Activated T-helper 17 cell treated with anti-CD3 and anti-CD28 coated beads, Interleukin-2, amount 50 U/mL, for 72 hours (primary cell): ENCODE measurements at regions not wholly inside any gene's neighbourhood (a gene's known extent, or its start where the extent isn't known, plus 50 kb on each side); places are given as distances from the start of the nearest gene placed in this dataset.
"Not testable (repeated sequence)": the region's sequence is repeated elsewhere in the genome, so short reads cannot be mapped to it uniquely, and the experiment has no call there.

Source experiments
- ATAC-seq: fragments of 150-1000 bp; cut with Tn5 transposase; replicated peaks from 2 replicates; pipeline ENCODE4 v1.10.0; 2021; ENCODE audit warnings: mild to moderate bottlenecking, moderate library complexity
- H3K27ac Mint-ChIP-seq: one replicate; pipeline ENCODE4 v1.8.0; 2022; ENCODE audit warnings: mixed read lengths
- H3K27me3 Mint-ChIP-seq: one replicate; pipeline ENCODE4 v1.8.0; 2022; ENCODE audit warnings: mixed read lengths
- H3K36me3 Mint-ChIP-seq: one replicate; pipeline ENCODE4 v1.8.0; 2022; ENCODE audit warnings: low read depth, mild to moderate bottlenecking, mixed read lengths
- H3K4me1 Mint-ChIP-seq: one replicate; pipeline ENCODE4 v1.8.0; 2022; ENCODE audit warnings: mixed read lengths
- H3K4me3 Mint-ChIP-seq: one replicate; pipeline ENCODE4 v1.8.0; 2022; ENCODE audit warnings: mild to moderate bottlenecking, mixed read lengths
- H3K9me3 Mint-ChIP-seq: one replicate; pipeline ENCODE4 v1.8.0; 2022; ENCODE audit warnings: mixed read lengths

GRCh38 chr6:160881148-160881808 lies 110.3 kb upstream of the MAP3K4 start:
- Mint-ChIP-seq H3K4me1 (no peaks in the 10 kb centered on the region), H3K4me3 (no peak overlapping the region), H3K27me3 (peaks cover 4% of the 10 kb centered on the region), H3K9me3 (no peaks in the 10 kb centered on the region), H3K36me3 (no peaks in the 10 kb centered on the region), H3K27ac (no peak overlapping the region)
- ATAC-seq, result no peak

- no peaks in the 10 kb centered on the region for H3K4me1 Mint-ChIP-seq
- peaks cover 4% of the 10 kb centered on the region for H3K27me3 Mint-ChIP-seq
- no peaks in the 10 kb centered on the region for H3K36me3 Mint-ChIP-seq
- no peaks in the 10 kb centered on the region for H3K9me3 Mint-ChIP-seq
- H3K4me3 Mint-ChIP-seq, result no peak overlapping the region
- ATAC-seq, result no peak
- H3K27ac Mint-ChIP-seq, result no peak overlapping the region
Measured at GRCh38 chr6:160882006-160882405, 109.6 kb upstream of the MAP3K4 start.

- H3K4me1 Mint-ChIP-seq, result no peaks in the 10 kb centered on the region
- H3K27me3 Mint-ChIP-seq, result peaks cover 2% of the 10 kb centered on the region
- H3K4me3 Mint-ChIP-seq, result no peak overlapping the region
- H3K9me3 Mint-ChIP-seq, result no peaks in the 10 kb centered on the region
- no peak for ATAC-seq
- no peak overlapping the region for H3K27ac Mint-ChIP-seq
- H3K36me3 Mint-ChIP-seq, result no peaks in the 10 kb centered on the region
Measured at GRCh38 chr6:160882791-160883279, 108.7 kb upstream of the MAP3K4 start.

- Mint-ChIP-seq H3K4me1 (no peaks in the 10 kb centered on the region), H3K36me3 (no peaks in the 10 kb centered on the region), H3K9me3 (no peaks in the 10 kb centered on the region), H3K4me3 (no peak overlapping the region), H3K27ac (no peak overlapping the region), H3K27me3 (no peaks in the 10 kb centered on the region)
- ATAC-seq, result no peak
Measured at GRCh38 chr6:160883560-160883959, 108.0 kb upstream of the MAP3K4 start.

GRCh38 chr6:160883999-160884398 lies 107.6 kb upstream of the MAP3K4 start:
- Mint-ChIP-seq H3K27me3 (no peaks in the 10 kb centered on the region), H3K27ac (no peak overlapping the region), H3K4me3 (no peak overlapping the region), H3K4me1 (no peaks in the 10 kb centered on the region), H3K9me3 (no peaks in the 10 kb centered on the region), H3K36me3 (no peaks in the 10 kb centered on the region)
- ATAC-seq, result no peak

GRCh38 chr6:160889148-160889547 lies 102.4 kb upstream of the MAP3K4 start:
- H3K4me1 Mint-ChIP-seq, H3K27me3 Mint-ChIP-seq, H3K27ac Mint-ChIP-seq: not testable (repeated sequence)

GRCh38 chr6:160891690-160892089 lies 99.9 kb upstream of the MAP3K4 start:
- ATAC-seq, result no peak
- Mint-ChIP-seq H3K27ac (no peak overlapping the region), H3K9me3 (no peaks in the 10 kb centered on the region), H3K36me3 (no peaks in the 10 kb centered on the region), H3K4me3 (no peak overlapping the region), H3K27me3 (peaks cover 9% of the 10 kb centered on the region), H3K4me1 (no peaks in the 10 kb centered on the region)

More at GRCh38 chr6:160889148-160889547, 102.4 kb upstream of the MAP3K4 start:
- H3K9me3 Mint-ChIP-seq, H3K36me3 Mint-ChIP-seq, H3K4me3 Mint-ChIP-seq, ATAC-seq: not testable (repeated sequence)

- Mint-ChIP-seq H3K4me1 (no peaks in the 10 kb centered on the region), H3K9me3 (no peaks in the 10 kb centered on the region), H3K27ac (no peak overlapping the region), H3K36me3 (no peaks in the 10 kb centered on the region), H3K4me3 (no peak overlapping the region), H3K27me3 (peaks cover 12% of the 10 kb centered on the region)
- no peak for ATAC-seq
Measured at GRCh38 chr6:160895562-160895961, 96.0 kb upstream of the MAP3K4 start.

- no peak for ATAC-seq
Measured at GRCh38 chr6:160899671-160900430, 91.7 kb upstream of the MAP3K4 start.

GRCh38 chr6:160911949-160912348 lies 79.6 kb upstream of the MAP3K4 start:
- no peak for ATAC-seq
- no peak overlapping the region for H3K27ac Mint-ChIP-seq
- H3K9me3 Mint-ChIP-seq, result no peaks in the 10 kb centered on the region
- H3K36me3 Mint-ChIP-seq, result no peaks in the 10 kb centered on the region
- H3K27me3 Mint-ChIP-seq, result peaks cover 12% of the 10 kb centered on the region
- H3K4me1 Mint-ChIP-seq, result no peaks in the 10 kb centered on the region
- H3K4me3 Mint-ChIP-seq, result no peak overlapping the region

More at GRCh38 chr6:160899671-160900430, 91.7 kb upstream of the MAP3K4 start:
- no peaks in the 10 kb centered on the region for H3K4me1 Mint-ChIP-seq
- no peaks in the 10 kb centered on the region for H3K9me3 Mint-ChIP-seq
- H3K27ac Mint-ChIP-seq, result no peak overlapping the region
- H3K4me3 Mint-ChIP-seq, result no peak overlapping the region
- no peaks in the 10 kb centered on the region for H3K36me3 Mint-ChIP-seq
- H3K27me3 Mint-ChIP-seq, result peaks cover 21% of the 10 kb centered on the region

- no peaks in the 10 kb centered on the region for H3K36me3 Mint-ChIP-seq
- no peaks in the 10 kb centered on the region for H3K4me1 Mint-ChIP-seq
- H3K9me3 Mint-ChIP-seq, result no peaks in the 10 kb centered on the region
- peaks cover 8% of the 10 kb centered on the region for H3K27me3 Mint-ChIP-seq
- H3K27ac Mint-ChIP-seq, result no peak overlapping the region
- no peak overlapping the region for H3K4me3 Mint-ChIP-seq
- ATAC-seq, result no peak
Measured at GRCh38 chr6:160912411-160912810, 79.2 kb upstream of the MAP3K4 start.

- H3K4me1 Mint-ChIP-seq, result no peaks in the 10 kb centered on the region
- no peak overlapping the region for H3K27ac Mint-ChIP-seq
- no peak for ATAC-seq
- H3K27me3 Mint-ChIP-seq, result peaks cover 4% of the 10 kb centered on the region
- no peak overlapping the region for H3K4me3 Mint-ChIP-seq
- H3K9me3 Mint-ChIP-seq, result no peaks in the 10 kb centered on the region
- H3K36me3 Mint-ChIP-seq, result no peaks in the 10 kb centered on the region
Measured at GRCh38 chr6:160917572-160917971, 74.0 kb upstream of the MAP3K4 start.

GRCh38 chr6:160919723-160920440 lies 71.7 kb upstream of the MAP3K4 start:
- no peaks in the 10 kb centered on the region for H3K4me1 Mint-ChIP-seq
- H3K27ac Mint-ChIP-seq, result no peak overlapping the region
- no peaks in the 10 kb centered on the region for H3K36me3 Mint-ChIP-seq
- no peak for ATAC-seq
- H3K9me3 Mint-ChIP-seq, result no peaks in the 10 kb centered on the region
- H3K4me3 Mint-ChIP-seq, result no peak overlapping the region
- peaks cover 7% of the 10 kb centered on the region for H3K27me3 Mint-ChIP-seq

GRCh38 chr6:160921095-160921494 lies 70.5 kb upstream of the MAP3K4 start:
- no peaks in the 10 kb centered on the region for H3K9me3 Mint-ChIP-seq
- no peaks in the 10 kb centered on the region for H3K36me3 Mint-ChIP-seq
- ATAC-seq, result no peak
- H3K27me3 Mint-ChIP-seq, result peaks cover 12% of the 10 kb centered on the region
- no peak overlapping the region for H3K4me3 Mint-ChIP-seq
- no peak overlapping the region for H3K27ac Mint-ChIP-seq
- no peaks in the 10 kb centered on the region for H3K4me1 Mint-ChIP-seq
